ENCODE measurements at regions not wholly inside any gene's neighbourhood (a gene's known extent, or its start where the extent isn't known, plus 50 kb on each side); places are given as distances from the start of the nearest gene placed in this dataset.

- no peak for TF ChIP-seq CERS6 (CRISPR knock-in tag; IDR thresholded peaks at IDR 0.05)
- TF ChIP-seq HMGA1 (CRISPR knock-in tag; conservative IDR thresholded peaks at IDR 0.05) = no peak
- TF ChIP-seq KMT2A (CRISPR knock-in tag; IDR thresholded peaks at IDR 0.05) = no peak
- peak; percentile 61 for TF ChIP-seq AGO2 (optimal IDR thresholded peaks at IDR 0.05; ENCODE audit: low read depth, low read length)
- TF ChIP-seq ZUFSP (CRISPR knock-in tag; IDR thresholded peaks at IDR 0.05; ENCODE audit: borderline replicate concordance) = no peak
- TF ChIP-seq ZFYVE20 (CRISPR knock-in tag; IDR thresholded peaks at IDR 0.05; ENCODE audit: borderline replicate concordance, low read depth) = no peak
- TF ChIP-seq LCORL (IDR thresholded peaks at IDR 0.05) = no peak
- TF ChIP-seq LCORL (CRISPR knock-in tag; IDR thresholded peaks at IDR 0.05) = no peak
- no peak for TF ChIP-seq ZFP36 (IDR thresholded peaks at IDR 0.05; ENCODE audit: borderline replicate concordance, low read depth, low read length, partially characterized antibody)
- TF ChIP-seq TBP (CRISPR knock-in tag; IDR thresholded peaks at IDR 0.05) = no peak
- TF ChIP-seq HMG20A (CRISPR knock-in tag; IDR thresholded peaks at IDR 0.05; ENCODE audit: borderline replicate concordance) = no peak; the same call in 1 of the 2 replicates
- no peak for TF ChIP-seq ZNF282 (IDR thresholded peaks at IDR 0.05; ENCODE audit: partially characterized antibody)
- TF ChIP-seq ZNF609 (CRISPR knock-in tag; IDR thresholded peaks at IDR 0.05; ENCODE audit: borderline replicate concordance) = peak; percentile 64; the same call in 1 of the 2 replicates
- TF ChIP-seq FOXP4 (CRISPR knock-in tag; IDR thresholded peaks at IDR 0.05) = peak; percentile 74
- no peak for TF ChIP-seq ZNF333 (CRISPR knock-in tag; IDR thresholded peaks at IDR 0.05; ENCODE audit: borderline replicate concordance)
- TF ChIP-seq KDM6A (CRISPR knock-in tag; IDR thresholded peaks at IDR 0.05; ENCODE audit: low read depth) = no peak
Observed at GRCh38 chr14:65229748-65230728, 127.7 kb upstream of the MAX start (continued).
